HTR-8/SVneo (cell line): ENCODE measurements at regions not wholly inside any gene's neighbourhood (a gene's known extent, or its start where the extent isn't known, plus 50 kb on each side); places are given as distances from the start of the nearest gene placed in this dataset.
"Not testable (repeated sequence)": the region's sequence is repeated elsewhere in the genome, so short reads cannot be mapped to it uniquely, and the experiment has no call there.

Experiments
- DNase-seq: peaks from one replicate; pipeline ENCODE4 v3.0.0; 2011; ENCODE audit warnings: low spot score, mixed read lengths; ENCODE audit not compliant: insufficient read length
- FAIRE-seq: peaks from 2 replicates; lab custom pipeline; 2011; peaks lifted over from hg19 to GRCh38; lab: Jason Lieb, UNC

DNA sequence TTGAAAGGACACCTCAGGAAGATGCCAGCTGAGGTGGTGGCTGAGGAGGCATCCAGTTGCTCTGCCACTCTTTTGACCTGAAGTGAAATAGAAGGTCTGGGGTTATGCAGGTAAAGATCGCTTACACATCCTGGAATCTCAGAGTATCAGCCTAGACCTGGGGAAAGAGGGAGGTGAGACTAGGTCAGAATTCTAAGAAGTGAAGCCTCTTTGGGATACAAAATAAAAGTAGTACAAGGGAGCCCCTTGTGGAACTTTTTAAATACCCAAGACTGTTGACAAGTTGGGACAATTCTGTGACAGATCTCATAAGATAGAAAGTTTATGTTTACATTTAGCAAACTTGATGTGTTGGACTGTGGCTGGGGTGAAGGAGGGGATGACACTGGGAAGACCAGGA is 263.1 kb downstream of the SPRY1 start:
- no peak for FAIRE-seq

DNA sequence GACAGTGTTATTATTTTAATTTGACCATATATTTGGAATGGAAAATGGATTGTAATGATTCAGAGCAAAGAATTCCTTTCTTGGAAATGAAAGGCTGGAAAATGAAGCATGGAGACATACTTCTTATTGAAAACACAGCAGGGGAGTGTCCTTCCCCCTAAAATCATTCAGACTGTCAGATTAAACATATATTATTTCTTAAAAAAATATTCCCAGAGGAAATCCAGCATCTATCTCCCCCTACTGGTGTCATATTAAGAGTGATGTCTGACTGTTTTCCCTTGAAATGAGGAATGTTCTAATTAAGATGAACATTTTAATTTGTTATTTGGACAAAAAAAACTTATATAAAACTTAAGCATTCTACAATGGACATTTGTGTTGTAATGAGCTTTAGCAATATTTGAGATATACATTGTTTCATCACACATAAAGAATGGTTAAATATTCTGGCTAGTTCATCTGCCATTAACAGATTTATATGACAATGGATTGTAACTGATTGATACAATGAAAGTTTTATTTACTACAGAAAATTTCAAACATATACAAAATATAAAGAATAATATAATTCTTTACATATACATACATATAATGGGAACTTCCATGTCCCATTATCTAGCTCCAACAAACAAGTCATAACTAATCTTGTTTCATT is 264.6 kb downstream of the SPRY1 start:
- DNase-seq: peak; percentile 20

More for the DNA sequence above, 263.1 kb downstream of the SPRY1 start:
- no peak for DNase-seq

GRCh38 chr4:123662827-123663226 is 266.2 kb downstream of the SPRY1 start:
- FAIRE-seq (no peak), DNase-seq (no peak)

More for the DNA sequence above, 264.6 kb downstream of the SPRY1 start:
- no peak for FAIRE-seq

- FAIRE-seq: no peak
- DNase-seq: no peak
These were observed 269.9 kb downstream of the SPRY1 start for GRCh38 chr4:123666486-123666885.

GRCh38 chr4:123667496-123667895 is 270.9 kb downstream of the SPRY1 start:
- no peak for FAIRE-seq
- no peak for DNase-seq

- no peak for DNase-seq
- no peak for FAIRE-seq
These were observed 271.4 kb downstream of the SPRY1 start for GRCh38 chr4:123667991-123668390.

- no peak for FAIRE-seq
These were observed 275.2 kb downstream of the SPRY1 start for GRCh38 chr4:123671636-123672404.

DNA sequence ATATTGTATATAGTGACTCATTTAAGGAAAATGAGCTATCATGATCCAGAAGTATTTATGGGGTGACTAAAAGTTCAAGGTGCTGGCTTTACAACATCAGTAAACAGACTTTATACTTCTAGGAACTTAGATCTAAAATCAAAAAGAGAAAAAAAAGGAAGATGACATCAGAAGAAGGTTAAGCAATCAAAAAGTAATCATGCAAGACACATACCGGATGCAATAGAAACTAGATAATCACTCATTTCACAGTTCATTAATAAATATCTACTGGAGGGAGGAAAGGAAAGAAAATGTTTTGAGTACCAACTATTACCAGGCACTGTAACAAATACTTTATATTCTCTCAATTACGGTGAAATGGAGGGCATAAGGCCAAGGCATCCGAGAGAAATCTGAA is 276.4 kb downstream of the SPRY1 start:
- no peak for FAIRE-seq
- no peak for DNase-seq

More at GRCh38 chr4:123671636-123672404, 275.2 kb downstream of the SPRY1 start:
- DNase-seq: no peak

- FAIRE-seq (no peak), DNase-seq (no peak)
These were observed 277.4 kb downstream of the SPRY1 start for GRCh38 chr4:123673971-123674370.

DNA sequence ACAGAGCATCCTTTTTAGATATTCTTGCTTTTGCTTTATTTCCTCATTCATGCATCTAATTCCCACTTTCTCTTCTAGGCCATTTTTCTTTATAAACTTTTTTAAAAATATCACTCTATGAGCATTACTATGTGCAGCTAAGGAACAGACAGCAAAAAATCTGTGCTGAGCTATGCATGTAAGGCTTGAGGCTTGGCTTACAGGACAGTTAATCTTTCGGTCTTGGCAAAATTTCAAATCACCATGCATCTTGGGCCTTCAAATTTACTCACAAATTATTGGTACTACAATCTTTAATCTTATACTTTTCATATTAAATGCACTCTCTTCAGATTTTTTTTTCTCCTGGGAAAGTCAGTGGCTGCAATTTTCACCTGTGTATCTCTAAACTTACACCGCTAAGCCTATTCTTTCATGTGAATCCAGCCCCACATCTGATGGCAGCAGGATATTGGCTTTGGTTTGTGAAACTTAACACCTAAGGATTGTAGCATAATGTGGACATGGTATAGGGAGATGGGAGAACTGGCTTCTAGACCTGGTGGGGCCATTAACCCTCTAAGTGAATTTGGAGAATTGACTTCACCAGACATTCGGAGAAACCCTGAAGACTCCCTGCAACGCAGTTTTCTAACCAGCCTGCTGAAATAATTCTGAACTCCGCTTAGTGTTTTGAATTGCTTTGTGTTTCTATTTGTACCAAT is 278.3 kb downstream of the SPRY1 start:
- DNase-seq (no peak), FAIRE-seq (no peak)

DNA sequence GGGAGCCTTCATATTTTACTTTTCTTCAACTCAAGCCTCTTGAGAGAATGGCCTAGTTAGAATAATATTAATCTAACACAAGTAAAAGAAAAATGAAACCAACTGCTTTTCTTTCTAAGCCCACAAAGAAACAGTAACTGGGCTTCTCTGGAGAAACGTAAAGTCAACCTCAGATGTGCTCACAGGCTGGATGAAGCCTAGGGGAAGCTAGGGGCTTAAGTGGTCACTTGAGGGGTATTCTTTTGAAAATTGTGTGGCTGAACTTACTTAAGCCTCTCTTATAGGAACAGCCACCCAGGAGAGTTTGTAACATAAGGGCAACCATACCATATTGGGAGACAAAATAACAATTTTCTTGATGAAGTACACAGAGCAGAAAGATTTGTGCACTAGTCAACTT is 279.0 kb downstream of the SPRY1 start:
- DNase-seq: no peak

GRCh38 chr4:123676071-123676889 is 279.7 kb downstream of the SPRY1 start:
- FAIRE-seq: no peak
- DNase-seq: no peak

More for the DNA sequence above, 279.0 kb downstream of the SPRY1 start:
- no peak for FAIRE-seq

GRCh38 chr4:123676890-123677229 is 280.3 kb downstream of the SPRY1 start:
- no peak for DNase-seq
- no peak for FAIRE-seq

- FAIRE-seq: no peak
- no peak for DNase-seq
These were observed 286.3 kb downstream of the SPRY1 start for GRCh38 chr4:123682931-123683330.

GRCh38 chr4:123684937-123685336 is 288.3 kb downstream of the SPRY1 start:
- DNase-seq, FAIRE-seq: not testable (repeated sequence)

- FAIRE-seq, DNase-seq: not testable (repeated sequence)
These were observed 298.9 kb downstream of the SPRY1 start for GRCh38 chr4:123695531-123695930.

- DNase-seq (no peak), FAIRE-seq (no peak)
These were observed 300.1 kb downstream of the SPRY1 start for GRCh38 chr4:123696687-123697086.

GRCh38 chr4:123698556-123698955 is 302.0 kb downstream of the SPRY1 start:
- DNase-seq (no peak), FAIRE-seq (no peak)

DNA sequence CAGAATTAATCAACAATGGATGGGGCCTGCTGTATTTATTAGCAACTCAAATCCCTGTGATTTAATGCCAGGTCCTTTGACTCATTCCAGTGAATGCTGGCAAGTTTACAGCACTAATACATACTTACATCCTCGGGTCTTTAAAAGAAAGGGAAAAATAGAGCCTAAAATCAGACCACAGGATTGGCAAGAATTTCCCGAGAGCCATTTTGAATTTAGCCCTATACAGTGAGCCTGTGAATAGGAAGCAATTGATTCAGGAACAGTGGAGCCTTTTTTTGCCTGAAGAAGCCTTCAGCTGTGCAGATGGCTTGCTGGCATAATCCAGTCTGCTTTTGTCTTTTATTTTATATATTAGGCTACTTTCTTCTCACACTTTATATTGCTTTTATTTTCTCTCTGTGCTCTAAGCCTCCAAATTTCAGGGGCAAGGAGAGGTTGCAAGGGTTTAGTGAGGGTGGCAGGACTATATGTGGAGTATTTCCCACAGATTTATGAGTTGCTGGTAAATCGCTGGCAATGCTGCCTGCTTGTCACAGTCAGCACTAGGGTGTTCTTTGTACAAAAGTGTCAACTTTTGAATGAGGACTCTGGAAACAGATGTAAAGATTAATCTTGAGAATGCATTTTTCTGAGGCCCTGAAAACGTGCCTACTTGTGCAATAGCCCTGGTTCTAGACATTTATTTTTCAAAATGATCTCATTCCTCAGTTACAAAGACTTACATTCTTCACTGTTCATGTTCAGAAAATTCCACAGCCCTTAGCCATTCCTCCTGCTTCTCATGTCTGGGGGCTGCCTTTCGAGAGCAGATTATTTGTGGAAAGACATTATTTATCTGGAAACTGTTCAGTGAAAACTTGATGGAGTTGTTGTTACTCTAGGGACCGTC is 303.5 kb downstream of the SPRY1 start:
- FAIRE-seq: no peak
- peak; percentile 41 for DNase-seq
